Activated T-cell treated with anti-CD3 and anti-CD28 coated beads for 48 hours (primary cell): ENCODE measurements at regions not wholly inside any gene's neighbourhood (a gene's known extent, or its start where the extent isn't known, plus 50 kb on each side); places are given as distances from the start of the nearest gene placed in this dataset.

Source experiments
- DNase-seq: peaks from one replicate; pipeline ENCODE4 v3.0.0-alpha.2; 2020; ENCODE audit warnings: low read depth

- DNase-seq: no peak
Measured at GRCh38 chr1:29967261-29967660, 730.9 kb downstream of the PTPRU start.

- no peak for DNase-seq
Measured at GRCh38 chr1:29966526-29967045, 730.3 kb downstream of the PTPRU start.

DNA sequence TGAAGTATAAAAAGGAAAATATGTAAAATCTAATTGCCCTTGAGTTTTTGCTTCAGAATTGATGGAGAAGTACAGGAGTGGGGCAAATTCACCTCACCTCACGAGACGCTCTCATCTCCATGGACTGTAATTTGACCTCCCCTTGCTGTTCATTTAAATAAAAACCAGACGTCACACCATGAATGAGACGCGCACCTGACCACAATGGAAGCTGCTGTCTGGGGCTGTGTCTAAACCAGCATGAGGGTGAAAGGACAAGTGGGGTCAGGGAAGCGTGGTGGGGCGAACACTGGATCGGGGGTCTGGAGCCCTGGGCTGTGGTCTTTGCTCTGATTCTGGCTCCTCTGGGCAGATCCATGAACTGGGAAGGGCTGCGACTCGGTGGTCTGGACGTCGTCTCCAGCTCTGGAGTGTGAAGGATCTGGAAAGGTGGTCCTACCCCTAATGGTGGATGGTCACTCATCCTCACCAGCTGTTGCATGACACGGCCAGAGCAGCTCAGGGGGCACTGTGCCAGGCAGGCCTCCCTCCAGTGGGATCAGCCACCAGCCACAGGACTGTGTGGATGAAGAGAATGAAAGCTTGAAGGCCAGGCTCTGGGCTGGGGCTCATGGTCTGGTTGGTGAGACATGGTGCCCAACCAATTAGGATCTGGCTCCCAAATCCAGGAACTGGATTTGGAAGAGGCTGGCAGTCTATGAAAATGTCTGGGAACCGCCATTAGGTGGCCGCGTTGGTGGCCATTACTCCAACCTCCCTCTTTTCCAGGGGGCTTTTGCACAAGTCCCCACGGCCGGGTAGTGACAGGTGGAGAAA, 728.6 kb downstream of the PTPRU start:
- DNase-seq: no peak

DNA sequence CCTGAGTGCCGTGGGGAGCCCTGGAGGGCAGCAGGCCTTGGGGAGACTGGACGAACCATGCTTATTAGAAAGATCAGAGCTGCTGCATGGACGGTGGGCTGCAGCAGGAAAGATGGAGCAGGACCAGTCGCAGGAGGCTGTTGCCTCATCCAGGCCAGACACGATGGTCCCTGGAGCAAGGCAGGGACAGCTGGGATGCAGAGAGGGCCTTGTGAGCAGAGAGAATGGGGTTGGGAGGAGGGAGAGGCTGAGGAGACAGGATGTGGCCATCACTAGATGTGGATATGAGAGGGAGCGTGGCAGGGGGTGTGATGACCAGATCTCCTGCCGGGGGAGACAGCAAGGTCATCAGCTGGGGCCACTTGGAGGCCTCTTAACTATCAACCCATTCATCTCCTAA, 727.6 kb downstream of the PTPRU start:
- DNase-seq: no peak

- DNase-seq: no peak
Measured at GRCh38 chr1:29962831-29963247, 726.5 kb downstream of the PTPRU start.

DNA sequence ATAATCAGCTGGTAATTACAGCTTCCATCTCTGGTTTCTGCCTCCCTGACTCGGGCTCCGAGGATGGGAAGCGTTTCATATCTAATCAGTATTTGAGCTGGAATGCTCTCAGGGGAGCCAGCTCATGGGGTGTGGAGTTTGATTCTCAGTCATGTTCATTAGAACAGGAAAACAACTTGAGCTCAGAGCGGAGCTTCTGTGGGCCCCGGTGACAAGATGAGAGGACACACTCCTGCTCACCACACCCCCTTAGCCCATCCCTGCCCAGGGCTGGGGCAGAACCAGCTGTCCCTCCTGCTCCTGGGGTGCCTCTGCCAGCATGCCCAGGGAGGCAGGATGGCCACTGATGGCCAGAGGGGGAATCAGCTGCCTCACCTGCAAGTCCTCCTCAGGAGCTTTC, 726.0 kb downstream of the PTPRU start:
- no peak for DNase-seq

DNA sequence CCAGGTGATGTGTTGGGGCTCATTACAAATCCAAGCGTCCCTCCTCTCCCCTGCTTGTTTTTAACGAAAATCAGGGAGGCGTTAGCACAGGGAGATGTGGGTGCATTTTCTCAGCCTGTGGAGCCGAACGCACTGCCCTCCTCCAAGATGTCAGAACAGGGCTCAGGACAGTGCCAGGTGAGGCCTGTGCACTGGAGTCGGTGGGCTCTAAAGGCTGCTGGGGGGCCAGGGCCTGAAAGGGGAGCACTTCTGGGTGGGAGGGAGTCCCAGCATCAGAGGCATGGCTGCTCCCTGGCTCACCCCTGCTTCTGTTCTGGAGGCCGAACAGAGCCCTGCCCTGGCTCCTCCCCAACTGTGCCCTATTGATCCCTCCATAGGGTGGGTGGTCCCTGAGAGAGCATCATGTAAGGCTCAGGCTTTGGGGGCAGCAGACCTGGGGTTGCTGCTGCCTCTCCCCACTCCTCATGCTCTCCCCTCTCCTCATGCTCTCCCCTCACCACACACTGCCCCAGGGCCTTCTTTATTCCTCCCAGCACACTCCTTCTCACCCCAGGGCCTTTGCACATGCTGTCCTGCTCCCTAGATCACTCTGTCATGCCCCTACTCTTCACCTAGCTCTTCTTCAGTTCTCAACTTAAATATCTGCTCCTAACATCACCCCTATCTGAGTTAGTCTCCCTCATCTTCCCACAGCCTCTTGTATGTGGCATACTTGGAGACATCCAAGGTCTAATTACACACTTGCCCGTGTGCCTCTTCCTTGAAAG, 725.2 kb downstream of the PTPRU start:
- no peak for DNase-seq

DNA sequence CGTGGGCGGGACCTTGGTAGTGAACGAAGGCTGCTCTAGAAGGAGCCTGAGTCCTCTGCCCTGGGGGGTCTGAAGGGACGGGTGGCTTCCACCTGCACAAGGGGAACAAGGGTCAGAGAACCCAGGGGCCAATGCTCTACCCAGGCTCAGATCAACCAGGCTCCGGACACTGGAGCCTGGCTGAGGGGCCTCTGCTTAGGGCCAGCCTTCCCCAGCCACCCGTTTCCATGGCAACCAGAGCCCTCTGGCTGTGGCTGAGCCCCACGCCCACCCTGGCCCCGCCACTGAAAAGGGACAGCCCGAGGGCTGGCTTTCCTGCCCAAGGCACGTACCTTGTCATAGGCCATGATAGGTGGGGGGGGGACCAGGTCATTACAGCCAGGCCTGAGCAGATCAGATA, 724.6 kb downstream of the PTPRU start:
- no peak for DNase-seq

DNA sequence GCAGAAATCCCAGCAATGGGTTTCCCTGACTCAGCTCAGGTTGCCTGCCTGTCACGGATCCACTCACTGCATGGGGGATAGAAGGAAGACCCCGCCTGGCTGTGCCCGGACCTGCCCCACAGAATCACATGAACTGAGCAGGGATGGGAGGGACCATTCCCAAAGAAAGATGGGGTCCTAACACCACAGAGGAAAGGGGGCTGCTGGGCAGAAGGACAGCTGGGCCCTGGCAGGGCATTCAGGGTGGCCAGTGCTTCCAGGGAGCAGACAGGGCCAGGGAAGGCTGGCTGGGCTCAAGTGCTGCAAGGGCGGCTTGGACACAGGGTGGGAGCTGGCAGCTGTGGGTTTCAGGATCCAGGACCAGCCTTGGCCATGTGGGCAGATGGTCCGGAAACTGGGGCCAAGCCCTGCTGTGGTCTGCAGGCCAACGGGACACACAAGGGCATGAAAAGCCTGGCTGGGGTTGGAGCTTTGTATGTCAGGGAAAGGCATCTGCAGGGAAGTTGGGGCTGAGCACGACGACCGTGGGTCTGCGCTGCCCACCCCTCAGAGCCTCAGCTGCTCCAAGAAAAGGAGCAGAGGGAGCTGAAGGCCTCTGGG, 723.9 kb downstream of the PTPRU start:
- DNase-seq: no peak

DNA sequence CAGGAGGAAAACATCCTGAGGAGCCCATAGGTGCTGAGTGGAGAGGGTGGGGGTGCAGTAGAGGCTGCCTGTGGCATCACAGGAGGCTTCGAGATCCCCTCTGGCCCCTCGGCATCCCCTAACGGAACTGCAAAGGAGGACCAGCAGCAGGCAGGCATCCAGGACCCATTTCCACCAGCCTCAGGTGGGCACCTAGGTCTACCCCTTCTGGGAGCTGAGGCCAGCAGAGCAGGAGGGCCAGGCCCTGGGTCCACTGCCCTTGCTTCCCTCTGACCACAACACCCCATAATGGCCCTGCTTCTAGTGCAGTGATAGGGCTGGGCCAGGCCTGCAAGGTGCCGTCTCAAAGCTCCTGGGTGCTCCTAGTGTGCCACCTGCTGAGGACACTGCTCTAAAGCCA, 723.0 kb downstream of the PTPRU start:
- DNase-seq: no peak

DNA sequence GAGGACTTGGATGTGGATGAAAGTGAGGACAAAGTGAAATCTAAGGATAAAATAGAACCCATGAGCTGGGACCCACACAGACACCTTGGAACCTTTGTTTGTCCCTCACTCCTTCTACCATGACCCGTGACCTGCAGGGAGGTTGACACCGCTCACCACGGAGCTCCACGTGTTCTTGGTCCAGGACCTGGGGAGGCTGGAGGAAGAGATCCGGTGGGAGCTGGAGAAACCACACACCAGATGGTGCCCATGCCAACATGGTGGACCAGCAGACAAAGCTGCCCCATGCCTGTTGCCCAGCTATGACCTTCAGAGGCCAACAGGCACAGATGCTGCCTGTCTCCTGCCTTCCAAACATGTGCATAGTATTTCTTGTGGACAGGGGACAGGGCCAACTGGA, 721.9 kb downstream of the PTPRU start:
- no peak for DNase-seq

DNA sequence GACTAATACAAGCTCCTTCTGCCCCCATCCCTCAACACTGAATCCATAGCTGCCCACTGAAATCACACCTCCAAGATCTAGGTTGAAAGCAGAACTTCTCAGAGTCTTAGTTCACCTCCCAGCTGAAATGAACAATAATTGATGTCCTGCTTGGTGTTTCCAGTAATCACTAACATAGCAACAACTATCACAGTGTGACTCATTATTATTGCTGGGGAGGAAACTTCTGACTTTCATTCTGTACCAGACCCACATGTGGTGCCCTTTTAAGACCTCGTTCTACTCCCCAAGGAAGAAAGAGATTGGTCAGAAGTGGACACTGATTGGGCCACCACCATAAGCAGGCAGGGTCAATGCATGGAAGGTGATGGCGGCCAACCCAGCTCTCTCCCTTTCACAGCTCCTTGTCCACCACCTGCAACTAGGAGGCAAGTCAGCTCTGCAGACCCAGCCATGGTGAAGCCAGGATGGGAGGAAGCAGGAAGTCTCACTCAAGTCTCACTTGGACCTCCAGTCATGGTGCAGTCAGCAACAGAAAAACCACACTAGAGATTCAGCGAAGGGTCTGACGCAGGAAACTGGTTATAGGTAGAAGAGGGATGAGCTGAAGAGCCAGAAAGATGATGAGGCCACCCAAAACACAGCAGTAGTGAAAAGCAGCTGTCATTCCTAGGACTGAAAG, 720.2 kb downstream of the PTPRU start:
- no peak for DNase-seq

- no peak for DNase-seq
Measured at GRCh38 chr1:29954591-29954990, 718.3 kb downstream of the PTPRU start.

- DNase-seq: no peak
Measured at GRCh38 chr1:29953961-29954360, 717.6 kb downstream of the PTPRU start.

DNA sequence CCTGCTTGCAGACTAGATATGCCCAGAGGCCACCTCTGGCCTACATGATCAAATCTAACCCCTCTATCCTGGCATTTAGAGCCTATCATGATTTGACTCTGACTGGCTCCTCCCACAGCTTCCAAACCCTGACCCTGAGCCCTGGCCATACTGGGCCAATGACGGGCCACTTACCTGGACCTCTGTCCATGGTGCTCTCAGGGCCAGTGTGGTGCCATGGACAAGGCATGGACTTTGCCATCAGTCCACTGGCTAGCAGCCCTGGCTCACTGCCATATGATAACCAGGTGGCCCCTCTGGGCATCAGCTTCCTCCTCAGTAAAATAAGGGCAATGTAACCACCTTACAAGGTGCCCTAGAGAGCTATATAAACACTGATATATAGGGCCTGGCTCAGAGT, 713.4 kb downstream of the PTPRU start:
- DNase-seq: no peak

GRCh38 chr1:29948581-29948980, 712.3 kb downstream of the PTPRU start:
- DNase-seq: no peak

GRCh38 chr1:29946057-29946456, 709.7 kb downstream of the PTPRU start:
- no peak for DNase-seq

- DNase-seq: no peak
Measured at GRCh38 chr1:29945426-29945825, 709.1 kb downstream of the PTPRU start.

DNA sequence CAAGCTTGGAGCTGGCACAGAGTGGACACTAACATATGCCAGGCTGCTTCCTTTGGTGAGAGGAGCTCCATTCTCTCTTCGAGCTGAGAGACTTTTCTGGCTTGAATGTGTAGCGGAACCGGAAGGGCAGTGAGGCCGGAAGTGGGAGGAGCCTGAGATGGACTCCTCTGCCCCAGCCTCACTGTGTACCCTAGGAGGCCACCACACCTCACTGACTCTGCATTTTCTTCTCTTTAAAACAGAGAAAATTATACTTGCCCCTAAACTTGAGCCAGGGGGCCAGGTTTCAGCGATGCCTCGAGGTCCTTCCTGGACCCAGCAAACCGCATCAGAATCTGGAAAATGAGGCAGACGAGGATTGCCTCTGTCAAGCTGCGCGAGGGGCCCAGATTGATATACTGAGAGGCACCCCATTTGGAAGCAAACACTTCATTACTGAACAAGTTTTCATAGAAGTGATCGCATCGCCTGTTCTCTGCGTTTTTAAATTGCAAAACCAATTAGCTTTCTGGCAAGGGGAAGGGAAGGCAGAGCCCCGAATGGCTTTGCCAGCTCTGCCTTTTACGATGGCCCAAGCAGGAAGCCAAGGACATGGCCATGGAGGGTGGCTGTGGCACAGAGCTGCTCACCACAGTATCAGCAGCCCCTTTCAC, 708.1 kb downstream of the PTPRU start:
- DNase-seq: no peak

- DNase-seq: no peak
Measured at GRCh38 chr1:29943034-29943433, 706.7 kb downstream of the PTPRU start.

- no peak for DNase-seq
Measured at GRCh38 chr1:29939079-29939478, 702.8 kb downstream of the PTPRU start.

- DNase-seq: no peak
Measured at GRCh38 chr1:29937356-29937755, 701.0 kb downstream of the PTPRU start.
